ENCODE measurements at regions not wholly inside any gene's neighbourhood (a gene's known extent, or its start where the extent isn't known, plus 50 kb on each side); places are given as distances from the start of the nearest gene placed in this dataset.

- TF ChIP-seq OSR1 (CRISPR knock-in tag; IDR thresholded peaks at IDR 0.05) (no peak), ZFP3 (CRISPR knock-in tag; IDR thresholded peaks at IDR 0.05) (no peak), ZNF8 (CRISPR knock-in tag; IDR thresholded peaks at IDR 0.05) (no peak), ARNTL (CRISPR knock-in tag; IDR thresholded peaks at IDR 0.05; ENCODE audit: borderline replicate concordance, low read depth) (no peak), TOX (CRISPR knock-in tag; IDR thresholded peaks at IDR 0.05; ENCODE audit: borderline replicate concordance) (no peak), TSHZ2 (CRISPR knock-in tag; IDR thresholded peaks at IDR 0.05) (no peak)
- TF ChIP-seq, protein P1, sequence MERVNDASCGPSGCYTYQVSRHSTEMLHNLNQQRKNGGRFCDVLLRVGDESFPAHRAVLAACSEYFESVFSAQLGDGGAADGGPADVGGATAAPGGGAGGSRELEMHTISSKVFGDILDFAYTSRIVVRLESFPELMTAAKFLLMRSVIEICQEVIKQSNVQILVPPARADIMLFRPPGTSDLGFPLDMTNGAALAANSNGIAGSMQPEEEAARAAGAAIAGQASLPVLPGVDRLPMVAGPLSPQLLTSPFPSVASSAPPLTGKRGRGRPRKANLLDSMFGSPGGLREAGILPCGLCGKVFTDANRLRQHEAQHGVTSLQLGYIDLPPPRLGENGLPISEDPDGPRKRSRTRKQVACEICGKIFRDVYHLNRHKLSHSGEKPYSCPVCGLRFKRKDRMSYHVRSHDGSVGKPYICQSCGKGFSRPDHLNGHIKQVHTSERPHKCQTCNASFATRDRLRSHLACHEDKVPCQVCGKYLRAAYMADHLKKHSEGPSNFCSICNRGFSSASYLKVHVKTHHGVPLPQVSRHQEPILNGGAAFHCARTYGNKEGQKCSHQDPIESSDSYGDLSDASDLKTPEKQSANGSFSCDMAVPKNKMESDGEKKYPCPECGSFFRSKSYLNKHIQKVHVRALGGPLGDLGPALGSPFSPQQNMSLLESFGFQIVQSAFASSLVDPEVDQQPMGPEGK (CRISPR knock-in tag; IDR thresholded peaks at IDR 0.05; ENCODE audit: borderline replicate concordance), result no peak
- TF ChIP-seq, protein P2, sequence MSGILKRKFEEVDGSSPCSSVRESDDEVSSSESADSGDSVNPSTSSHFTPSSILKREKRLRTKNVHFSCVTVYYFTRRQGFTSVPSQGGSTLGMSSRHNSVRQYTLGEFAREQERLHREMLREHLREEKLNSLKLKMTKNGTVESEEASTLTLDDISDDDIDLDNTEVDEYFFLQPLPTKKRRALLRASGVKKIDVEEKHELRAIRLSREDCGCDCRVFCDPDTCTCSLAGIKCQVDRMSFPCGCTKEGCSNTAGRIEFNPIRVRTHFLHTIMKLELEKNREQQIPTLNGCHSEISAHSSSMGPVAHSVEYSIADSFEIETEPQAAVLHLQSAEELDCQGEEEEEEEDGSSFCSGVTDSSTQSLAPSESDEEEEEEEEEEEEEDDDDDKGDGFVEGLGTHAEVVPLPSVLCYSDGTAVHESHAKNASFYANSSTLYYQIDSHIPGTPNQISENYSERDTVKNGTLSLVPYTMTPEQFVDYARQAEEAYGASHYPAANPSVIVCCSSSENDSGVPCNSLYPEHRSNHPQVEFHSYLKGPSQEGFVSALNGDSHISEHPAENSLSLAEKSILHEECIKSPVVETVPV (CRISPR knock-in tag; IDR thresholded peaks at IDR 0.05), result no peak
Measured at GRCh38 chr18:76580288-76580962, 85.4 kb upstream of the ZNF516 start.

Measured in SK-N-SH treated with all-trans-retinoic acid at 6 μM for 48 hours (cell line).